H9 (cell line): ENCODE measurements at regions not wholly inside any gene's neighbourhood (a gene's known extent, or its start where the extent isn't known, plus 50 kb on each side); places are given as distances from the start of the nearest gene placed in this dataset.

Experiments used
- DNase-seq: peaks from one replicate; pipeline ENCODE4 v3.0.0-alpha.2; 2017
- H2AFZ ChIP-seq: one replicate; pipeline ENCODE4 v1.6.1; 2013; ENCODE audit warnings: mild to moderate bottlenecking, low read length, control low read depth, moderate library complexity
- H2AK5ac ChIP-seq: 2 replicates; pipeline ENCODE4 v1.6.1; 2013; ENCODE audit warnings: low read length, control low read depth, mixed read lengths; ENCODE audit not compliant: insufficient read length
- H2BK120ac ChIP-seq: one replicate; pipeline ENCODE4 v1.6.1; 2013; ENCODE audit warnings: low read depth, mild to moderate bottlenecking, low read length, control low read depth, inconsistent platforms; ENCODE audit not compliant: poor library complexity, severe bottlenecking
- H2BK12ac ChIP-seq: 2 replicates; pipeline ENCODE4 v1.6.1; 2013; ENCODE audit warnings: low read length, control low read depth, mixed read lengths, low read depth; ENCODE audit not compliant: insufficient read length
- H2BK15ac ChIP-seq: 2 replicates; pipeline ENCODE4 v1.6.1; 2013; ENCODE audit warnings: low read depth, low read length, control low read depth
- H2BK20ac ChIP-seq: one replicate; pipeline ENCODE4 v1.6.1; 2013; ENCODE audit warnings: low read depth, mild to moderate bottlenecking, low read length, control low read depth, inconsistent platforms; ENCODE audit not compliant: poor library complexity, severe bottlenecking
- H2BK5ac ChIP-seq: 2 replicates; pipeline ENCODE4 v1.6.1; 2013; ENCODE audit warnings: low read length, control low read depth, mixed read lengths; ENCODE audit not compliant: insufficient read length
- H3K14ac ChIP-seq: 2 replicates; pipeline ENCODE4 v1.6.1; 2013; ENCODE audit warnings: low read length, control low read depth; ENCODE audit not compliant: insufficient read depth
- H3K18ac ChIP-seq: 2 replicates; pipeline ENCODE4 v1.6.1; 2013; ENCODE audit warnings: low read depth, mild to moderate bottlenecking, mixed read lengths, low read length, control low read depth; ENCODE audit not compliant: insufficient read length
- H3K23ac ChIP-seq: 2 replicates; pipeline ENCODE4 v1.6.1; 2013; ENCODE audit warnings: low read length, control low read depth, mixed read lengths, low read depth; ENCODE audit not compliant: insufficient read length
- H3K23me2 ChIP-seq: 2 replicates; pipeline ENCODE4 v1.6.1; 2013; ENCODE audit warnings: low read depth, mild to moderate bottlenecking, mixed read lengths, low read length, control low read depth; ENCODE audit not compliant: insufficient read length, poor library complexity, severe bottlenecking
- H3K27ac ChIP-seq: 2 replicates; pipeline ENCODE4 v1.5.1; 2013; ENCODE audit warnings: low read length, control low read depth, mixed read lengths, low read depth; ENCODE audit not compliant: insufficient read length
- H3K27me3 ChIP-seq: 2 replicates; pipeline ENCODE4 v1.6.1; 2013; ENCODE audit warnings: low read length, control low read depth, inconsistent platforms; ENCODE audit not compliant: insufficient read depth
- H3K4ac ChIP-seq: 2 replicates; pipeline ENCODE4 v1.6.1; 2013; ENCODE audit warnings: low read depth, mild to moderate bottlenecking, control low read depth, inconsistent platforms, low read length, moderate library complexity
- H3K4me1 ChIP-seq: 2 replicates; pipeline ENCODE4 v1.6.1; 2013; ENCODE audit warnings: low read length, control low read depth, inconsistent platforms; ENCODE audit not compliant: insufficient read depth
- H3K4me2 ChIP-seq: 2 replicates; pipeline ENCODE4 v1.6.1; 2013; ENCODE audit warnings: low read length, control low read depth, mixed read lengths; ENCODE audit not compliant: insufficient read length, insufficient read depth
- H3K56ac ChIP-seq: 2 replicates; pipeline ENCODE4 v1.6.1; 2013; ENCODE audit warnings: low read depth, mild to moderate bottlenecking, mixed read lengths, low read length, control low read depth; ENCODE audit not compliant: insufficient read length
- H3K79me1 ChIP-seq: 2 replicates; pipeline ENCODE4 v1.6.1; 2013; ENCODE audit warnings: low read depth, mild to moderate bottlenecking, moderate library complexity, low read length, control low read depth, inconsistent platforms; ENCODE audit not compliant: insufficient read depth, poor library complexity, severe bottlenecking
- H3K79me2 ChIP-seq: 2 replicates; pipeline ENCODE4 v1.6.1; 2013; ENCODE audit warnings: low read length, control low read depth, inconsistent platforms; ENCODE audit not compliant: insufficient read depth
- H3K9ac ChIP-seq: 2 replicates; pipeline ENCODE4 v1.6.1; 2013; ENCODE audit warnings: low read length, control low read depth, mixed read lengths; ENCODE audit not compliant: insufficient read length; ENCODE audit errors: extremely low read depth
- H3K9me3 ChIP-seq: one replicate; pipeline ENCODE4 v1.6.1; 2013; ENCODE audit warnings: low read depth, low read length, inconsistent platforms; ENCODE audit not compliant: control insufficient read depth
- H3T11ph ChIP-seq: one replicate; pipeline ENCODE4 v1.6.1; 2013; ENCODE audit warnings: mild to moderate bottlenecking, low read length, control low read depth, inconsistent platforms
- H4K20me1 ChIP-seq: one replicate; pipeline ENCODE4 v1.6.1; 2013; ENCODE audit not compliant: control insufficient read depth, insufficient read length, insufficient read depth
- H4K5ac ChIP-seq: 2 replicates; pipeline ENCODE4 v1.6.1; 2013; ENCODE audit warnings: low read depth, mild to moderate bottlenecking, mixed read lengths, low read length, control low read depth; ENCODE audit not compliant: insufficient read length
- H4K8ac ChIP-seq: replicated peaks from 2 replicates; pipeline ENCODE4 v1.6.1; 2013; ENCODE audit warnings: low read length, control low read depth, mixed read lengths, low read depth; ENCODE audit not compliant: insufficient read length
- H4K91ac ChIP-seq: 2 replicates; pipeline ENCODE4 v1.6.1; 2013; ENCODE audit warnings: low read depth, mild to moderate bottlenecking, moderate library complexity, mixed read lengths, low read length, control low read depth; ENCODE audit not compliant: insufficient read length
- H3K27ac Mint-ChIP-seq, 3 experiments: 2 replicates in 2 of 3; 3 replicates in 1 of 3; pipeline ENCODE4 v1.8.0; 2020 to 2021; ENCODE audit warnings: mixed read lengths in 3 of 3, mild to moderate bottlenecking in 1 of 3, moderate library complexity in 1 of 3
- H3K27me3 Mint-ChIP-seq: 2 replicates; pipeline ENCODE4 v1.8.0; 2021; ENCODE audit warnings: low read depth, mild to moderate bottlenecking, moderate library complexity, mixed read lengths
- H3K36me3 Mint-ChIP-seq, 3 experiments: 2 replicates in 2 of 3; 3 replicates in 1 of 3; pipeline ENCODE4 v1.8.0; 2020 to 2021; ENCODE audit warnings: low read depth in 3 of 3, mixed read lengths in 3 of 3; ENCODE audit not compliant: insufficient read depth in 1 of 3
- H3K4me1 Mint-ChIP-seq, 2 experiments: 2 replicates each; pipeline ENCODE4 v1.8.0; 2020; ENCODE audit warnings: mixed read lengths in 2 of 2
- H3K4me3 Mint-ChIP-seq, 2 experiments: 2 replicates in 1 of 2; 3 replicates in 1 of 2; pipeline ENCODE4 v1.8.0; 2020 to 2021; ENCODE audit warnings: mild to moderate bottlenecking in 2 of 2, mixed read lengths in 2 of 2, moderate library complexity in 1 of 2
- H3K9me3 Mint-ChIP-seq, 2 experiments: 2 replicates in 1 of 2; 3 replicates in 1 of 2; pipeline ENCODE4 v1.8.0; 2020; ENCODE audit warnings: mild to moderate bottlenecking in 2 of 2, mixed read lengths in 2 of 2, moderate library complexity in 1 of 2
- CTCF ChIP-seq: fragments of 200-600 bp; sonication (generic); conservative IDR thresholded peaks from 3 replicates; pipeline ENCODE4 v1.8.0; 2021; ENCODE audit warnings: antibody characterized with exemption, mild to moderate bottlenecking
- WGBS: extraction: QIAGEN DNeasy Blood & Tissue Kit; methylation state at CpG from one replicate; pipeline ENCODE4 v1.1.7; 2013; ENCODE audit warnings: missing lambda C conversion rate, low lambda C conversion rate, mixed read lengths; ENCODE audit not compliant: insufficient read length; ENCODE audit errors: extremely low coverage; 5-methylcytosine and 5-hydroxymethylcytosine counted together

GRCh38 chr4:149912000-149912399 lies 96.4 kb upstream of the IQCM start:
- Histone ChIP-seq H3K23ac (no peak overlapping the region), H4K5ac (no peak overlapping the region), H3K79me1 (no peaks in the 10 kb centered on the region), H2BK15ac (no peak overlapping the region), H3K14ac (no peak overlapping the region), H3K56ac (no peak overlapping the region), H2AFZ (no peak overlapping the region), H3K4ac (no peak overlapping the region), H2BK5ac (no peak overlapping the region), H3K23me2 (no peaks in the 10 kb centered on the region), H3K4me2 (no peak overlapping the region), H4K20me1 (no peaks in the 10 kb centered on the region), H4K91ac (no peak overlapping the region), H2BK12ac (no peak overlapping the region), H3K79me2 (no peaks in the 10 kb centered on the region), H3K9me3 (no peaks in the 10 kb centered on the region), H3K18ac (no peak overlapping the region), H2BK120ac (no peak overlapping the region), H3K27ac (no peak overlapping the region), H4K8ac (no peak overlapping the region), H2BK20ac (no peak overlapping the region), H3K27me3 (no peaks in the 10 kb centered on the region), H3K4me1 (no peaks in the 10 kb centered on the region; the same call in 1 of the 2 replicates), H3K9ac (no peak overlapping the region), H2AK5ac (no peak overlapping the region), H3T11ph (no peak overlapping the region)
- no peak overlapping the region for H3K27ac Mint-ChIP-seq
- no CpG with 5 or more reads among the region's 3 CpGs for WGBS
- peaks cover 8% of the 10 kb centered on the region in 2 experiments; a peak in 3 of 4 replicates for H3K4me1 Mint-ChIP-seq
- no peaks in the 10 kb centered on the region; a peak in 2 of 5 replicates for H3K9me3 Mint-ChIP-seq
- no peaks in the 10 kb centered on the region for H3K27me3 Mint-ChIP-seq
- TF ChIP-seq CTCF: no peak
- no peaks in the 10 kb centered on the region for H3K36me3 Mint-ChIP-seq
- DNase-seq: no peak
- H3K4me3 Mint-ChIP-seq: no peak overlapping the region
